HEK293 (cell line): ENCODE measurements at regions not wholly inside any gene's neighbourhood (a gene's known extent, or its start where the extent isn't known, plus 50 kb on each side); places are given as distances from the start of the nearest gene placed in this dataset.

ENCODE experiments used
- CTCF ChIA-PET: fragments of 350-600 bp; formaldehyde crosslinking; extraction: SDS; loops from one replicate; lab custom pipeline; 2021; ENCODE audit warnings: antibody characterized with exemption; lab: Yijun Ruan, JAX
- POLR2A ChIA-PET: fragments of 300-600 bp; formaldehyde crosslinking; extraction: SDS; loops from one replicate; lab custom pipeline; 2020; ENCODE audit warnings: antibody characterized with exemption, inconsistent platforms; lab: Yijun Ruan, JAX
- H3K27ac ChIP-seq: fragments of 200-500 bp; sonication (Bioruptor generic); 2 replicates; pipeline ENCODE4 v1.5.1; 2014; ENCODE audit warnings: low read depth, low read length, control low read depth, inconsistent platforms; ENCODE audit errors: extremely low read depth
- H3K36me3 ChIP-seq, 2 experiments: fragments of 200-500 bp in 1 of 2; sonication (Bioruptor generic) in 1 of 2; 1 replicate in 1 of 2; 2 replicates in 1 of 2; pipeline ENCODE4 v1.5.1; 2014 to 2017; ENCODE audit warnings: inconsistent platforms in 2 of 2, low read length in 2 of 2; ENCODE audit not compliant: control insufficient read depth in 2 of 2, insufficient read depth in 1 of 2
- H3K4me1 ChIP-seq: fragments of 200-500 bp; sonication (Bioruptor generic); 2 replicates; pipeline ENCODE4 v1.5.1; 2014; ENCODE audit warnings: mild to moderate bottlenecking, low read length, inconsistent platforms; ENCODE audit not compliant: control insufficient read depth, insufficient read depth
- H3K4me3 ChIP-seq: 2 replicates; pipeline ENCODE4 v1.5.1; 2011; ENCODE audit warnings: low read depth, mild to moderate bottlenecking, control low read depth, low read length, moderate library complexity
- H3K9me3 ChIP-seq: fragments of 200-500 bp; sonication (Bioruptor generic); 2 replicates; pipeline ENCODE4 v1.5.1; 2014; ENCODE audit warnings: low read depth, low read length, inconsistent platforms; ENCODE audit not compliant: control insufficient read depth, insufficient read depth
- GLI2 ChIP-seq: fragments of 450-650 bp; formaldehyde crosslinking; IDR thresholded peaks from 2 replicates; pipeline ENCODE4; 2017; ENCODE audit warnings: missing biosample characterization, missing genetic modification characterization, low read depth, borderline replicate concordance
- KLF8 ChIP-seq: fragments of 450-650 bp; formaldehyde crosslinking; IDR thresholded peaks from 2 replicates; pipeline ENCODE4 v1.5.1; 2016; ENCODE audit warnings: missing biosample characterization, missing genetic modification characterization
- SETDB1 ChIP-seq: IDR thresholded peaks from one replicate; pipeline ENCODE4 v1.6.1; 2017; ENCODE audit warnings: mild to moderate bottlenecking, low read length, moderate library complexity, mixed read lengths; ENCODE audit not compliant: insufficient read length
- SP7 ChIP-seq: fragments of 450-650 bp; formaldehyde crosslinking; IDR thresholded peaks from 2 replicates; pipeline ENCODE4 v1.5.1; 2016; ENCODE audit warnings: missing biosample characterization, missing genetic modification characterization
- TCF7L2 ChIP-seq: IDR thresholded peaks from 2 replicates; pipeline ENCODE4 v1.6.1; 2011; ENCODE audit warnings: low read depth, mild to moderate bottlenecking, inconsistent platforms, low read length, moderate library complexity, borderline replicate concordance
- ZNF10 ChIP-seq: fragments of 450-650 bp; formaldehyde crosslinking; IDR thresholded peaks from 2 replicates; pipeline ENCODE4 v1.5.1; 2017; ENCODE audit warnings: missing biosample characterization, missing genetic modification characterization
- ZNF133 ChIP-seq: fragments of 450-650 bp; formaldehyde crosslinking; IDR thresholded peaks from 2 replicates; pipeline ENCODE4 v1.5.1; 2016; ENCODE audit warnings: missing biosample characterization, missing genetic modification characterization
- ZNF157 ChIP-seq: fragments of 450-650 bp; formaldehyde crosslinking; IDR thresholded peaks from 2 replicates; pipeline ENCODE4 v1.5.1; 2016; ENCODE audit warnings: missing biosample characterization, missing genetic modification characterization
- ZNF174 ChIP-seq: fragments of 450-650 bp; formaldehyde crosslinking; IDR thresholded peaks from 2 replicates; pipeline ENCODE4 v1.5.0; 2017; ENCODE audit warnings: missing biosample characterization, mild to moderate bottlenecking, missing genetic modification characterization
- ZNF274 ChIP-seq, 2 experiments: fragments of 200-500 bp in 1 of 2; fragments of 450-650 bp in 1 of 2; sonication (Bioruptor generic) in 1 of 2; formaldehyde crosslinking in 1 of 2; IDR thresholded peaks; 2 replicates each; pipeline versions ENCODE4 v1.5.1 to v1.6.1; 2014 to 2016; ENCODE audit warnings: borderline replicate concordance in 1 of 2, inconsistent platforms in 1 of 2, low read length in 1 of 2, missing biosample characterization in 1 of 2, missing genetic modification characterization in 1 of 2
- ZNF292 ChIP-seq: fragments of 450-650 bp; formaldehyde crosslinking; IDR thresholded peaks from 2 replicates; pipeline ENCODE4 v1.5.1; 2016; ENCODE audit warnings: low read depth, missing biosample characterization, missing genetic modification characterization, borderline replicate concordance
- ZNF324 ChIP-seq: fragments of 450-650 bp; formaldehyde crosslinking; IDR thresholded peaks from 2 replicates; pipeline ENCODE4 v1.5.1; 2016; ENCODE audit warnings: missing biosample characterization, missing genetic modification characterization
- ZNF350 ChIP-seq: fragments of 450-650 bp; formaldehyde crosslinking; IDR thresholded peaks from 2 replicates; pipeline ENCODE4 v1.5.0; 2017; ENCODE audit warnings: missing biosample characterization, mild to moderate bottlenecking, missing genetic modification characterization
- ZNF529 ChIP-seq: fragments of 450-650 bp; formaldehyde crosslinking; IDR thresholded peaks from 2 replicates; pipeline ENCODE4 v1.5.1; 2017; ENCODE audit warnings: missing genetic modification characterization, missing biosample characterization; ENCODE audit not compliant: insufficient replicate concordance
- ZNF596 ChIP-seq: fragments of 450-650 bp; IDR thresholded peaks from 2 replicates; pipeline ENCODE4 v1.5.0; 2018; ENCODE audit warnings: missing biosample characterization, mild to moderate bottlenecking, missing genetic modification characterization, moderate library complexity
- ZNF660 ChIP-seq: fragments of 450-650 bp; IDR thresholded peaks from 2 replicates; pipeline ENCODE4 v1.5.1; 2018; ENCODE audit warnings: missing biosample characterization, mild to moderate bottlenecking, missing genetic modification characterization
- ZNF776 ChIP-seq: fragments of 450-650 bp; formaldehyde crosslinking; IDR thresholded peaks from 2 replicates; pipeline ENCODE4 v1.5.0; 2017; ENCODE audit warnings: missing biosample characterization, missing genetic modification characterization, borderline replicate concordance
- ZNF843 ChIP-seq: fragments of 450-650 bp; formaldehyde crosslinking; IDR thresholded peaks from 2 replicates; pipeline ENCODE4 v1.5.1; 2016; ENCODE audit warnings: missing biosample characterization, missing genetic modification characterization
- TF ChIP-seq, protein P1 (sequence below): fragments of 450-650 bp; formaldehyde crosslinking; IDR thresholded peaks from 2 replicates; pipeline ENCODE4 v1.5.1; 2017; ENCODE audit warnings: missing biosample characterization, missing genetic modification characterization
- TF ChIP-seq, protein P2 (sequence below): fragments of 450-650 bp; formaldehyde crosslinking; IDR thresholded peaks from 2 replicates; pipeline ENCODE4 v1.5.0; 2017; ENCODE audit warnings: missing biosample characterization, missing genetic modification characterization, borderline replicate concordance
- TF ChIP-seq, protein P3 (sequence below): fragments of 450-650 bp; IDR thresholded peaks from 2 replicates; pipeline ENCODE4 v1.5.1; 2018; ENCODE audit warnings: missing biosample characterization, mild to moderate bottlenecking, missing genetic modification characterization
- TF ChIP-seq, protein P4 (sequence below): fragments of 450-650 bp; formaldehyde crosslinking; IDR thresholded peaks from 2 replicates; pipeline ENCODE4 v1.5.1; 2016; ENCODE audit warnings: missing biosample characterization, missing genetic modification characterization

DNA sequence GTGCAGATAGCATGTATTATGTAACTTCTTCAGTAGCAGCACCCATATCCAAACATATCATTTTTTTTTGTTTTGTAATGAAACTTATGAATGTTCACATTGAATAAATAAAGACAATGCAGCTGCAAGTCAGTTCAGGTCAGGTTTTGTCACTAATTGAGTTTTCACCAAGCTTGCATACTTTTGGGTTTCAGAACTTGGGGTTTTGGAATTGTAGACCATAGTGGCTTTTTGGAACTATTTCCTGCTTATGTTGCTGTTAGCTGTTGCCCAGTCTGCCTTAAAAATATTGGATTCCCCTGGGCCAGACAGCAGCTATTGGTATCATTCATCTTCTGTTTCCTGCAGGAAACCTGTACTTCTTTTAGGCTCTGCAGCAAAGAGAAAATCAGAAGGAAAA lies 113.4 kb upstream of the LIMCH1 start:
- H3K27ac ChIP-seq = no peak overlapping the region
- CTCF ChIA-PET = no interaction called here
- H3K4me1 ChIP-seq = peaks cover 5% of the 10 kb centered on the region
- TF ChIP-seq, protein P1, sequence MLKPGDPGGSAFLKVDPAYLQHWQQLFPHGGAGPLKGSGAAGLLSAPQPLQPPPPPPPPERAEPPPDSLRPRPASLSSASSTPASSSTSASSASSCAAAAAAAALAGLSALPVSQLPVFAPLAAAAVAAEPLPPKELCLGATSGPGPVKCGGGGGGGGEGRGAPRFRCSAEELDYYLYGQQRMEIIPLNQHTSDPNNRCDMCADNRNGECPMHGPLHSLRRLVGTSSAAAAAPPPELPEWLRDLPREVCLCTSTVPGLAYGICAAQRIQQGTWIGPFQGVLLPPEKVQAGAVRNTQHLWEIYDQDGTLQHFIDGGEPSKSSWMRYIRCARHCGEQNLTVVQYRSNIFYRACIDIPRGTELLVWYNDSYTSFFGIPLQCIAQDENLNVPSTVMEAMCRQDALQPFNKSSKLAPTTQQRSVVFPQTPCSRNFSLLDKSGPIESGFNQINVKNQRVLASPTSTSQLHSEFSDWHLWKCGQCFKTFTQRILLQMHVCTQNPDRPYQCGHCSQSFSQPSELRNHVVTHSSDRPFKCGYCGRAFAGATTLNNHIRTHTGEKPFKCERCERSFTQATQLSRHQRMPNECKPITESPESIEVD = no peak
- TF ChIP-seq ZNF174 (tag by site-specific recombination) = no peak
- TF ChIP-seq TCF7L2 = no peak
- TF ChIP-seq, protein P2, sequence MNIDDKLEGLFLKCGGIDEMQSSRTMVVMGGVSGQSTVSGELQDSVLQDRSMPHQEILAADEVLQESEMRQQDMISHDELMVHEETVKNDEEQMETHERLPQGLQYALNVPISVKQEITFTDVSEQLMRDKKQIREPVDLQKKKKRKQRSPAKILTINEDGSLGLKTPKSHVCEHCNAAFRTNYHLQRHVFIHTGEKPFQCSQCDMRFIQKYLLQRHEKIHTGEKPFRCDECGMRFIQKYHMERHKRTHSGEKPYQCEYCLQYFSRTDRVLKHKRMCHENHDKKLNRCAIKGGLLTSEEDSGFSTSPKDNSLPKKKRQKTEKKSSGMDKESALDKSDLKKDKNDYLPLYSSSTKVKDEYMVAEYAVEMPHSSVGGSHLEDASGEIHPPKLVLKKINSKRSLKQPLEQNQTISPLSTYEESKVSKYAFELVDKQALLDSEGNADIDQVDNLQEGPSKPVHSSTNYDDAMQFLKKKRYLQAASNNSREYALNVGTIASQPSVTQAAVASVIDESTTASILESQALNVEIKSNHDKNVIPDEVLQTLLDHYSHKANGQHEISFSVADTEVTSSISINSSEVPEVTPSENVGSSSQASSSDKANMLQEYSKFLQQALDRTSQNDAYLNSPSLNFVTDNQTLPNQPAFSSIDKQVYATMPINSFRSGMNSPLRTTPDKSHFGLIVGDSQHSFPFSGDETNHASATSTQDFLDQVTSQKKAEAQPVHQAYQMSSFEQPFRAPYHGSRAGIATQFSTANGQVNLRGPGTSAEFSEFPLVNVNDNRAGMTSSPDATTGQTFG (tag by site-specific recombination) = no peak
- TF ChIP-seq ZNF157 (tag by site-specific recombination) = no peak
- no peak for TF ChIP-seq ZNF133 (tag by site-specific recombination)
- no peak for TF ChIP-seq ZNF660 (tag by site-specific recombination)
- POLR2A ChIA-PET = no interaction called here
- no peak overlapping the region for H3K4me3 ChIP-seq
- no peaks in the 10 kb centered on the region for H3K36me3 ChIP-seq
- H3K9me3 ChIP-seq = no peaks in the 10 kb centered on the region

DNA sequence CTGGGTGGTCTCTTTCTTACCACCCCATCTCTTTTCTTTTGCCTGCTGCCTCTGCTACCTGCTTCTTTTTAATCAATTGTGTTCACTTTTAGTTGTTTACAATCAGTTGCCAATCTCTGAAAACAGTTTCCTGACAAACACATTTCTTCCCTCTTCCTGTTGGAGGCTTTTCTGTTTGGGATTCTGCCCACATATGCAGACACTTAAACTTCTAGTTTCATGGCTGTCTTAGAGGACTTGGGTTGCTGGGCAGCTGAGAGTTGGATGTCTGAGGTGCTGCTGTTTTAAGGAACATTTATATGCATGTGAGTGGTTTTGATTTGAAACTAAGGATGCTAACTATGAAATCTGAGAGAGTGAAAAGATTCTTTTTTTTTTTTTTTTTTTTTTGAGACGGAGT lies 112.3 kb upstream of the LIMCH1 start:
- ChIA-PET POLR2A (no interaction called here), CTCF (no interaction called here)
- TF ChIP-seq ZNF529 (tag by site-specific recombination) (no peak), SP7 (tag by site-specific recombination) (no peak), KLF8 (no peak)
- TF ChIP-seq, protein P3, sequence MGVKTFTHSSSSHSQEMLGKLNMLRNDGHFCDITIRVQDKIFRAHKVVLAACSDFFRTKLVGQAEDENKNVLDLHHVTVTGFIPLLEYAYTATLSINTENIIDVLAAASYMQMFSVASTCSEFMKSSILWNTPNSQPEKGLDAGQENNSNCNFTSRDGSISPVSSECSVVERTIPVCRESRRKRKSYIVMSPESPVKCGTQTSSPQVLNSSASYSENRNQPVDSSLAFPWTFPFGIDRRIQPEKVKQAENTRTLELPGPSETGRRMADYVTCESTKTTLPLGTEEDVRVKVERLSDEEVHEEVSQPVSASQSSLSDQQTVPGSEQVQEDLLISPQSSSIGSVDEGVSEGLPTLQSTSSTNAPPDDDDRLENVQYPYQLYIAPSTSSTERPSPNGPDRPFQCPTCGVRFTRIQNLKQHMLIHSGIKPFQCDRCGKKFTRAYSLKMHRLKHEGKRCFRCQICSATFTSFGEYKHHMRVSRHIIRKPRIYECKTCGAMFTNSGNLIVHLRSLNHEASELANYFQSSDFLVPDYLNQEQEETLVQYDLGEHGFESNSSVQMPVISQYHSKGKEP (tag by site-specific recombination) = no peak
- Histone ChIP-seq H3K27ac (no peak overlapping the region), H3K9me3 (no peaks in the 10 kb centered on the region), H3K4me1 (peaks cover 5% of the 10 kb centered on the region), H3K4me3 (no peak overlapping the region), H3K36me3 (no peaks in the 10 kb centered on the region)

DNA sequence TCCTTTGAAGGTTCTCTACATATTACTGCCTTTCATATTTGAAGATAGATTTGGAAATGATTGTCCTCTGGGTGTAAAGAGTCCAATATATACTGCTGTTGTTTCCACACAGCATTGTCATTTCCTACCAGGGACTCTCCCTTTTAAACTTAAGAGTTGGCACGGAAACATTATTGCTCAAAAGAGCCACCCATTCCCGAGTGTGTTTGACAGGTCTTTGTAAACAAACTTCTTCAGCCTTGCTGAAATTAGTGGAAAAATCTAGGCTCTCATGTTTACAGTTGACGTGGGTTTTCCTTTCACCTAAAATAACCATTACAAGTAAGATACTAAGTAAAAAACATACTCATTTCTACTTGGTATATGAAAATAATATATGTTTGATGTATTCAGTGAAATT lies 111.4 kb upstream of the LIMCH1 start:
- Histone ChIP-seq H3K4me1 (peaks cover 5% of the 10 kb centered on the region), H3K27ac (no peak overlapping the region; the same call in 1 of the 2 replicates)
- CTCF ChIA-PET = no interaction called here
- TF ChIP-seq ZNF292 (tag by site-specific recombination) (no peak), ZNF843 (tag by site-specific recombination) (no peak), ZNF10 (no peak), SETDB1 (no peak), ZNF350 (tag by site-specific recombination) (no peak), GLI2 (tag by site-specific recombination) (no peak), ZNF596 (no peak), ZNF274 (IDR thresholded peaks at IDR 0.05; ENCODE audit: low read length) (no peak), ZNF274 (tag by site-specific recombination; IDR thresholded peaks at IDR 0.05; ENCODE audit: borderline replicate concordance) (no peak), ZNF324 (tag by site-specific recombination) (no peak), ZNF776 (tag by site-specific recombination) (no peak)
- TF ChIP-seq, protein P4, sequence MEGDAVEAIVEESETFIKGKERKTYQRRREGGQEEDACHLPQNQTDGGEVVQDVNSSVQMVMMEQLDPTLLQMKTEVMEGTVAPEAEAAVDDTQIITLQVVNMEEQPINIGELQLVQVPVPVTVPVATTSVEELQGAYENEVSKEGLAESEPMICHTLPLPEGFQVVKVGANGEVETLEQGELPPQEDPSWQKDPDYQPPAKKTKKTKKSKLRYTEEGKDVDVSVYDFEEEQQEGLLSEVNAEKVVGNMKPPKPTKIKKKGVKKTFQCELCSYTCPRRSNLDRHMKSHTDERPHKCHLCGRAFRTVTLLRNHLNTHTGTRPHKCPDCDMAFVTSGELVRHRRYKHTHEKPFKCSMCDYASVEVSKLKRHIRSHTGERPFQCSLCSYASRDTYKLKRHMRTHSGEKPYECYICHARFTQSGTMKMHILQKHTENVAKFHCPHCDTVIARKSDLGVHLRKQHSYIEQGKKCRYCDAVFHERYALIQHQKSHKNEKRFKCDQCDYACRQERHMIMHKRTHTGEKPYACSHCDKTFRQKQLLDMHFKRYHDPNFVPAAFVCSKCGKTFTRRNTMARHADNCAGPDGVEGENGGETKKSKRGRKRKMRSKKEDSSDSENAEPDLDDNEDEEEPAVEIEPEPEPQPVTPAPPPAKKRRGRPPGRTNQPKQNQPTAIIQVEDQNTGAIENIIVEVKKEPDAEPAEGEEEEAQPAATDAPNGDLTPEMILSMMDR = no peak

More for the DNA sequence above, 111.4 kb upstream of the LIMCH1 start:
- Histone ChIP-seq H3K9me3 (no peaks in the 10 kb centered on the region), H3K4me3 (no peak overlapping the region), H3K36me3 (no peaks in the 10 kb centered on the region)
- POLR2A ChIA-PET = no interaction called here
